HCT116 (cell line): ENCODE measurements at regions not wholly inside any gene's neighbourhood (a gene's known extent, or its start where the extent isn't known, plus 50 kb on each side); places are given as distances from the start of the nearest gene placed in this dataset.
"Not testable (repeated sequence)": the region's sequence is repeated elsewhere in the genome, so short reads cannot be mapped to it uniquely, and the experiment has no call there.

Experiments used
- ATAC-seq: fragments of 200-7000 bp; cut with Tn5 transposase; 2 replicates; pipeline ENCODE4 v1.9.1; 2020; ENCODE audit warnings: mild to moderate bottlenecking, moderate library complexity
- BruUV-seq: library from RNA; stranded (reverse); fragments of 400-500 nt; replicated peaks from 2 replicates; lab custom pipeline; 2021; lab: Mats Ljungman, UMichigan
- CTCF ChIA-PET: fragments of 300-600 bp; sonication (Branson Sonifier 250); formaldehyde crosslinking; loops from one replicate; lab custom pipeline; 2021; ENCODE audit warnings: antibody characterized with exemption; lab: Charles Lee
- POLR2A ChIA-PET: fragments of 300-600, 350-600 bp; sonication (Branson Sonifier 250); formaldehyde crosslinking; loops from one replicate; lab custom pipeline; 2021; ENCODE audit warnings: antibody characterized with exemption; lab: Charles Lee
- RAD21 ChIA-PET, 2 experiments: fragments of 300-600 bp; sonication (Branson Sonifier 250); formaldehyde crosslinking; loops; one replicate each; lab custom pipeline; 2023; ENCODE audit warnings: low total read pairs in 2 of 2; ENCODE audit not compliant: uncharacterized antibody in 2 of 2, unreplicated experiment in 2 of 2, low non-redundant PET in 1 of 2; lab: Charles Lee
- DNase-seq: peaks from one replicate; pipeline ENCODE4 v3.0.0-alpha.2; 2010; ENCODE audit warnings: low read depth, low spot score
- H2AFZ ChIP-seq: fragments of 200-600 bp; shearing (Covaris generic), sonication (generic); 2 replicates; pipeline ENCODE4 v1.6.1; 2017; ENCODE audit warnings: low read depth, mixed run types, mixed read lengths, antibody characterized with exemption, low read length; ENCODE audit not compliant: poor library complexity, severe bottlenecking
- H3K27ac ChIP-seq: 2 replicates; pipeline ENCODE4 v1.5.1; 2012; ENCODE audit warnings: low read depth, low read length
- H3K27me3 ChIP-seq: fragments of 200-600 bp; sonication (generic); 2 replicates; pipeline ENCODE4 v1.6.1; 2016; ENCODE audit warnings: mixed run types, low read length, mixed read lengths; ENCODE audit not compliant: insufficient read depth
- H3K36me3 ChIP-seq, 2 experiments: fragments of 200-500 bp in 1 of 2; fragments of 200-600 bp in 1 of 2; sonication (Bioruptor generic) in 1 of 2; sonication (generic) in 1 of 2; 2 replicates each; pipeline versions ENCODE4 v1.5.1 to v1.6.1; 2014 to 2016; ENCODE audit warnings: low read length in 2 of 2, inconsistent platforms in 1 of 2, mixed read lengths in 1 of 2, mixed run types in 1 of 2; ENCODE audit not compliant: insufficient read depth in 2 of 2, control insufficient read depth in 1 of 2
- H3K4me1 ChIP-seq, 2 experiments: fragments of 200-600 bp in 1 of 2; sonication (generic) in 1 of 2; 2 replicates each; pipeline versions ENCODE4 v1.5.1 to v1.6.1; 2012 to 2017; ENCODE audit warnings: low read length in 2 of 2, inconsistent platforms in 1 of 2, mild to moderate bottlenecking in 1 of 2, mixed read lengths in 1 of 2, mixed run types in 1 of 2, moderate library complexity in 1 of 2; ENCODE audit not compliant: insufficient read depth in 2 of 2, control insufficient read depth in 1 of 2
- H3K4me2 ChIP-seq: fragments of 200-600 bp; sonication (generic); 2 replicates; pipeline ENCODE4 v1.6.1; 2017; ENCODE audit warnings: mixed run types, low read length, mixed read lengths
- H3K4me3 ChIP-seq, 2 experiments: fragments of 200-600 bp in 1 of 2; sonication (generic) in 1 of 2; replicated peaks in 1 of 2; 2 replicates each; pipeline ENCODE4 v1.5.1; 2011 to 2016; ENCODE audit warnings: low read length in 2 of 2, control low read depth in 1 of 2, low read depth in 1 of 2, mild to moderate bottlenecking in 1 of 2, mixed read lengths in 1 of 2, mixed run types in 1 of 2
- H3K79me2 ChIP-seq: fragments of 200-600 bp; sonication (generic); 2 replicates; pipeline ENCODE4 v1.6.1; 2017; ENCODE audit warnings: mild to moderate bottlenecking, mixed run types, low read length, moderate library complexity, mixed read lengths; ENCODE audit not compliant: insufficient read depth
- H3K9ac ChIP-seq: fragments of 200-600 bp; sonication (generic); 2 replicates; pipeline ENCODE4 v1.6.1; 2016; ENCODE audit warnings: low read length, mixed read lengths
- H3K9me2 ChIP-seq: fragments of 200-600 bp; sonication (generic), shearing (Covaris generic); 2 replicates; pipeline ENCODE4 v1.6.1; 2017; ENCODE audit warnings: mixed run types, mild to moderate bottlenecking, moderate library complexity; ENCODE audit not compliant: insufficient read depth
- H3K9me3 ChIP-seq, 2 experiments: fragments of 200-500 bp in 1 of 2; fragments of 200-600 bp in 1 of 2; sonication (Bioruptor generic) in 1 of 2; sonication (generic) in 1 of 2; 2 replicates each; pipeline ENCODE4 v1.6.1; 2014 to 2017; ENCODE audit warnings: low read length in 2 of 2, mixed read lengths in 2 of 2, inconsistent platforms in 1 of 2, low read depth in 1 of 2, mild to moderate bottlenecking in 1 of 2, mixed run types in 1 of 2, moderate library complexity in 1 of 2; ENCODE audit not compliant: control insufficient read depth in 1 of 2, insufficient read depth in 1 of 2
- H4K20me1 ChIP-seq: fragments of 200-600 bp; sonication (generic), shearing (Covaris generic); 2 replicates; pipeline ENCODE4 v1.6.1; 2017; ENCODE audit warnings: mixed run types, mild to moderate bottlenecking, moderate library complexity; ENCODE audit not compliant: insufficient read depth
- CEBPB ChIP-seq: IDR thresholded peaks from 2 replicates; pipeline ENCODE4 v1.6.1; 2012; ENCODE audit warnings: low read depth
- EZH2 ChIP-seq: fragments of 200-600 bp; sonication (generic); IDR thresholded peaks from 2 replicates; pipeline ENCODE4 v1.6.1; 2017; ENCODE audit warnings: antibody characterized with exemption, mixed run types
- JUND ChIP-seq: IDR thresholded peaks from 2 replicates; pipeline ENCODE4 v1.6.1; 2012
- MAX ChIP-seq: IDR thresholded peaks from 2 replicates; pipeline ENCODE4 v1.6.1; 2012
- POLR2AphosphoS5 ChIP-seq: IDR thresholded peaks from 2 replicates; pipeline ENCODE4 v1.6.1; 2011; ENCODE audit warnings: mild to moderate bottlenecking, low read depth, low read length, moderate library complexity
- REST ChIP-seq: IDR thresholded peaks from 2 replicates; pipeline ENCODE4 v1.6.1; 2012; ENCODE audit warnings: low read depth
- SIN3A ChIP-seq: IDR thresholded peaks from 2 replicates; pipeline ENCODE4 v1.6.1; 2012; ENCODE audit warnings: low read depth
- SP1 ChIP-seq: IDR thresholded peaks from 2 replicates; pipeline ENCODE4 v1.6.1; 2012; ENCODE audit warnings: low read depth
- SRF ChIP-seq: IDR thresholded peaks from 2 replicates; pipeline ENCODE4 v1.6.1; 2012; ENCODE audit warnings: low read depth
- intact Hi-C: fragments of 100-400 bp; cut with micrococcal nuclease; formaldehyde crosslinking; loops from 2 replicates; pipeline ENCODE4 v1.10.0; 2022

GRCh38 chr14:105629886-105630215, 103.5 kb downstream of the TMEM121 start:
- intact Hi-C loops: no loop called here
- H3K4me3 ChIP-seq: no peak overlapping the region
- H3K27me3 ChIP-seq: no peaks in the 10 kb centered on the region
- DNase-seq (no peak), ATAC-seq (no peak)
- H4K20me1 ChIP-seq: no peaks in the 10 kb centered on the region
- no peak overlapping the region for H3K27ac ChIP-seq
- no peaks in the 10 kb centered on the region for H3K36me3 ChIP-seq
- peaks cover 3 to 5% of the 10 kb centered on the region in 2 experiments; a peak in 2 of 4 replicates for H3K9me3 ChIP-seq
- H3K9ac ChIP-seq: no peak overlapping the region
- RAD21 ChIA-PET: no interaction called here
- no peak overlapping the region for H3K4me2 ChIP-seq
- H3K79me2 ChIP-seq: no peaks in the 10 kb centered on the region
- no peaks in the 10 kb centered on the region for H3K4me1 ChIP-seq
- H3K9me2 ChIP-seq: no peaks in the 10 kb centered on the region
- no TSS peak for BruUV-seq
- CTCF ChIA-PET: no interaction called here
- POLR2A ChIA-PET: no interaction called here
- TF ChIP-seq REST (no peak), JUND (no peak), POLR2AphosphoS5 (no peak), SP1 (no peak), SIN3A (no peak), EZH2 (no peak), CEBPB (no peak), MAX (no peak), SRF (no peak)
- no peak overlapping the region for H2AFZ ChIP-seq

- ATAC-seq, DNase-seq, H3K36me3 ChIP-seq, H3K4me1 ChIP-seq, H3K9ac ChIP-seq, H4K20me1 ChIP-seq, intact Hi-C loops, BruUV-seq, H3K27me3 ChIP-seq, H3K27ac ChIP-seq, POLR2A ChIA-PET, RAD21 ChIA-PET, H3K9me3 ChIP-seq, H2AFZ ChIP-seq, H3K79me2 ChIP-seq, H3K4me3 ChIP-seq, H3K9me2 ChIP-seq, H3K4me2 ChIP-seq: not testable (repeated sequence)
- CTCF ChIA-PET: interaction anchor here (1.6 kb wide), 1 partner anchor 19 kb away, joined by 4 read pairs; no protein-coding TSS in a partner anchor
Measured at GRCh38 chr14:105630293-105630934, 104.0 kb downstream of the TMEM121 start.

- H4K20me1 ChIP-seq, H3K27me3 ChIP-seq, RAD21 ChIA-PET, POLR2A ChIA-PET, H3K27ac ChIP-seq, H3K79me2 ChIP-seq, H3K9me2 ChIP-seq, H2AFZ ChIP-seq, H3K4me2 ChIP-seq, H3K4me3 ChIP-seq, H3K9me3 ChIP-seq, H3K4me1 ChIP-seq, ATAC-seq, BruUV-seq, DNase-seq, H3K9ac ChIP-seq, intact Hi-C loops, H3K36me3 ChIP-seq: not testable (repeated sequence)
- CTCF ChIA-PET: interaction anchor here (1.6 kb wide), 1 partner anchor 18 kb away, joined by 4 read pairs; no protein-coding TSS in a partner anchor
Measured at GRCh38 chr14:105630935-105631779, 104.8 kb downstream of the TMEM121 start.
